ENCODE measurements at regions not wholly inside any gene's neighbourhood (a gene's known extent, or its start where the extent isn't known, plus 50 kb on each side); places are given as distances from the start of the nearest gene placed in this dataset.
A peak's percentile ranks its signal among the peaks of the same experiment; 100 is the strongest.

- no peaks in the 10 kb centered on the region for H3K79me2 ChIP-seq
- no peaks in the 10 kb centered on the region for H3K9me2 ChIP-seq (replicated peaks; ENCODE audit: insufficient read depth)
- H3K27me3 ChIP-seq: no peaks in the 10 kb centered on the region
- peak; percentile 51 for TF ChIP-seq CTCF (IDR thresholded peaks at IDR 0.05; ENCODE audit: poor library complexity)
- no peak for TF ChIP-seq EZH2 (IDR thresholded peaks at IDR 0.05; ENCODE audit: borderline replicate concordance)
- no peak for TF ChIP-seq EZH2phosphoT487 (IDR thresholded peaks at IDR 0.05; ENCODE audit: low read depth, severe bottlenecking, unreplicated experiment)
- no peak overlapping the region for H3K27ac ChIP-seq
- no peaks in the 10 kb centered on the region for H3K4me1 ChIP-seq (ENCODE audit: insufficient read depth)
- no peaks in the 10 kb centered on the region for H3K36me3 ChIP-seq (replicated peaks; ENCODE audit: insufficient read depth, low read depth)
- peak; percentile 28 for DNase-seq (ENCODE audit: low spot score)
- WGBS (ENCODE audit: low lambda C conversion rate, missing lambda C conversion rate): 29% methylated on average over 1 of the region's 1 CpG
- no peak overlapping the region for H3K4me3 ChIP-seq
- H3K9me3 ChIP-seq (ENCODE audit: low read depth): no peaks in the 10 kb centered on the region
- no peak overlapping the region for H2AFZ ChIP-seq
- H4K20me1 ChIP-seq (ENCODE audit: insufficient read depth, poor library complexity, severe bottlenecking): no peaks in the 10 kb centered on the region
- H3K4me2 ChIP-seq: no peak overlapping the region
These were observed 784.6 kb upstream of the NUDT12 start for GRCh38 chr5:104347119-104347708.

GRCh38 chr5:104345222-104346016 lies 782.8 kb upstream of the NUDT12 start:
- DNase-seq (ENCODE audit: low spot score): no peak
- no peaks in the 10 kb centered on the region for H3K4me1 ChIP-seq (ENCODE audit: insufficient read depth)
- no peak overlapping the region for H3K4me2 ChIP-seq
- 75% methylated on average over 7 of the region's 7 CpGs for WGBS (ENCODE audit: low lambda C conversion rate, missing lambda C conversion rate)
- no peaks in the 10 kb centered on the region for H3K9me2 ChIP-seq (replicated peaks; ENCODE audit: insufficient read depth)
- H3K36me3 ChIP-seq (replicated peaks; ENCODE audit: insufficient read depth, low read depth): no peaks in the 10 kb centered on the region
- no peak overlapping the region for H3K27ac ChIP-seq
- H3K27me3 ChIP-seq: no peaks in the 10 kb centered on the region
- H3K79me2 ChIP-seq: no peaks in the 10 kb centered on the region
- H3K4me3 ChIP-seq: no peak overlapping the region
- no peaks in the 10 kb centered on the region for H4K20me1 ChIP-seq (ENCODE audit: insufficient read depth, poor library complexity, severe bottlenecking)
- no peaks in the 10 kb centered on the region for H3K9me3 ChIP-seq (ENCODE audit: low read depth)
- no peak overlapping the region for H2AFZ ChIP-seq
- TF ChIP-seq CTCF (IDR thresholded peaks at IDR 0.05; ENCODE audit: poor library complexity) (no peak), EZH2 (IDR thresholded peaks at IDR 0.05; ENCODE audit: borderline replicate concordance) (no peak), EZH2phosphoT487 (IDR thresholded peaks at IDR 0.05; ENCODE audit: low read depth, severe bottlenecking, unreplicated experiment) (no peak)

GRCh38 chr5:104344809-104345208 lies 782.2 kb upstream of the NUDT12 start:
- H3K9me3 ChIP-seq (ENCODE audit: low read depth): no peaks in the 10 kb centered on the region
- no peak overlapping the region for H3K4me2 ChIP-seq
- H3K27me3 ChIP-seq: no peaks in the 10 kb centered on the region
- H4K20me1 ChIP-seq (ENCODE audit: insufficient read depth, poor library complexity, severe bottlenecking): no peaks in the 10 kb centered on the region
- no peak for DNase-seq (ENCODE audit: low spot score)
- no peaks in the 10 kb centered on the region for H3K9me2 ChIP-seq (replicated peaks; ENCODE audit: insufficient read depth)
- H3K4me3 ChIP-seq: no peak overlapping the region
- no peak overlapping the region for H2AFZ ChIP-seq
- H3K79me2 ChIP-seq: no peaks in the 10 kb centered on the region
- 92% methylated on average over 2 of the region's 2 CpGs for WGBS (ENCODE audit: low lambda C conversion rate, missing lambda C conversion rate)
- no peaks in the 10 kb centered on the region for H3K4me1 ChIP-seq (ENCODE audit: insufficient read depth)
- H3K27ac ChIP-seq: no peak overlapping the region
- no peaks in the 10 kb centered on the region for H3K36me3 ChIP-seq (replicated peaks; ENCODE audit: insufficient read depth, low read depth)
- TF ChIP-seq EZH2phosphoT487 (IDR thresholded peaks at IDR 0.05; ENCODE audit: low read depth, severe bottlenecking, unreplicated experiment): no peak
- no peak for TF ChIP-seq CTCF (IDR thresholded peaks at IDR 0.05; ENCODE audit: poor library complexity)
- no peak for TF ChIP-seq EZH2 (IDR thresholded peaks at IDR 0.05; ENCODE audit: borderline replicate concordance)
